HG03095 (cell line): ENCODE measurements at regions not wholly inside any gene's neighbourhood (a gene's known extent, or its start where the extent isn't known, plus 50 kb on each side); places are given as distances from the start of the nearest gene placed in this dataset.
"Not testable (repeated sequence)": the region's sequence is repeated elsewhere in the genome, so short reads cannot be mapped to it uniquely, and the experiment has no call there.

Experiments used
- ATAC-seq: cut with Tn5 transposase; IDR thresholded peaks from one replicate; pipeline ENCODE4 v1.9.1; 2021; ENCODE audit warnings: moderate library complexity; ENCODE audit not compliant: unreplicated experiment

DNA sequence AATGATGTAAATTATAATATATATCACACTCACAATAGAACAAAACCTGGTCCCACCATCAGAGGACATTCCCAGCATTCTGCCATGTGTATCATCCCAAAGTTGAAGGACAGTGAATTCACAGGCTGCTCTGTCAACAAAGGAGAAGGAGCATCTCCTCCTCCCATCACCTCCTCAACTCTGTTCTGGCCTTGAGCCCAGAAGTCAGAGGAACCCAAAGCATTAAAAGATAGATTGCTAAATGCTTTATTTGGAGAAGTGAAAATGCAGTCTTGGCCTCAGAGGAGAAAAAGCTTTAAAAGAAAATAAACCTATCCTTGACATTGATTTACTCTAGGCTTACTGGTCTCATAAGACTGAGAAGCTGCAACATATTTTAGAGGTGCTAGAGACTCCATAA is 268.8 kb upstream of the RASGEF1B start:
- ATAC-seq: no peak

DNA sequence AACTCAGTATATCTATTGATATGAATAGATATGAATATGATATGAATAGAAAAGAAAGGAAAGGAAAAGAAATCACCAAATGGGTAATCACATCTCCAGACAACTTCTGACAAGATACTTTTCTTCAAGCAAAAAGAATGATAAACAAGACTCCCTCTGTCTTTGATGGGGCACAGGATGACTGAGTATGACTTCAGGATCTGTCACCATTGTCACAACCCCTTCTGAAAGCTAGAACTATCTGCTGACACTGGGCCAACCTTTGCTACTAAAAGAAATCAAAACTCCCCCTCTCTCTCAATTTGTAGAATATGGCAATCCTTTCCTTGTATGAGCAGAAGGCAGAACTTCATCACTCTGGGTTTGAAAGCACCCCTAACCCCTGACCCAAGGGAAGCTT is 267.2 kb upstream of the RASGEF1B start:
- no peak for ATAC-seq

GRCh38 chr4:81737865-81738559 is 266.3 kb upstream of the RASGEF1B start:
- ATAC-seq: no peak

GRCh38 chr4:81736324-81736723 is 264.6 kb upstream of the RASGEF1B start:
- ATAC-seq: no peak

GRCh38 chr4:81732980-81733379 is 261.3 kb upstream of the RASGEF1B start:
- ATAC-seq: no peak

DNA sequence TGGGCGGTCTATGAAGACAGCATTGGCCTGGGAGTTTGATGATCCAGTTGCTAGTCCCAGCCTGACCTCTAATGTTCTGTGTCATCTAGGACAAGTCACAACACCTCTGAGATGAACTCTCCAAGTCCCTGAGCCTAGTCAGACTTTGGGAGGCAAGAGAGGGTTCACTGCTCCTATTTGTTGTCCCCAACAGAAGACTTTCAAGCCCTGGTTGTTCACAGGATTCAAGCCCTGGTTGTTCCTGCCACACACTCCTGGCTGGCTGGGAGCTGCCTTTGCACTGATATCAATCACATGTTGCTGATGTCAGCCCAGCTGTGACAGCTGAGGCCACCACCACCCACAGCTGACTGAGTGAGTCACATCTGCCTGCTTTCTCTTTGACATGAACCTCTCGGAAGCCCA is 253.2 kb upstream of the RASGEF1B start:
- peak; percentile 98 for ATAC-seq

GRCh38 chr4:81723927-81724587 is 252.3 kb upstream of the RASGEF1B start:
- no peak for ATAC-seq

GRCh38 chr4:81723019-81723884 is 251.5 kb upstream of the RASGEF1B start:
- no peak for ATAC-seq

DNA sequence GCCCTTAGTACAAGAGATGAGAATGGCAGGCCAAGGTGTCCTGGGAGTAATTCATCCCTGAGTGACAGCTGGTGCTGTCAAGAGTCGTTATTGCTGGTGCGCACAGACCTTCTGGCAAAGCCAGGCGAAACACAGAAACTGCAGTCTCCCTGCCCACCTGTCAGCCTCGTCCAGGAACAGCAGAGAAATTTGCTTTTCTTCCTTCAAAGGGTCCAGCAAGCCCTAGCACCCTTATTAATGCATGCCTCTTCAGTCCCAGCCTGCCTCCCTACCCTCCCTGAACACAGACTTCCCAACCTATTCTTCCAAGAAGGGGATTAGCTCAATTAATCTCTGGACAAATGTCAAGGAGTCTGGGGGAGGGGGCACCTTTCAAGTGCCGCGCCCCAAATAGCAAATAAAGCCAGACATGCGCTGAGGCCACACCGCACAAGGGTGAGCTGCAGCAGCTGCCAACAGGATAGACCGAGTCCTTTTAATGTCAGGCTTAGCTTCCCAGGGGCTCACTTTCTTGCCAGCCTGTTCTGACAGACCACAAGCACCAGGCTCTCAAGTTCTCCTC is 250.7 kb upstream of the RASGEF1B start:
- ATAC-seq: no peak

- no peak for ATAC-seq
Measured at GRCh38 chr4:81715757-81716156, 244.1 kb upstream of the RASGEF1B start.

- not testable (repeated sequence) for ATAC-seq
Measured at GRCh38 chr4:81715357-81715756, 243.7 kb upstream of the RASGEF1B start.

DNA sequence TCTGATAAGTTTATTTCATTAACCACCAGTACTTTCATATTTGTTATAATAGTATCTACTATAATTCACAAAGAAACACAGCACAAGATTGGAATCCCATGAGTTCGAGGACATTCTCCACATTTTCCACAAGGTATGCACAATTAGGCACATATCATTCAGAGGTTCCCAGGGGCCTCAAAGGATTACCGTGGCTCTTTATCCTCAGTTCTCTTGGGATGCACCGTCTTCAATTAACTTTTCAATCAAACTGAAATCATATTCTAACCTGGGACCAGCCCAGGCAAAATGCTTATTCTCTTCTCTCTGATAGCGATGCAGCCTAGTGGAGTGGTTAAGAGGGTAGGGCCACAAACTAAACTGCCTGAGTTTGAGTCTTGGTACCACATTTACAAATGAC is 242.6 kb upstream of the RASGEF1B start:
- ATAC-seq: no peak

DNA sequence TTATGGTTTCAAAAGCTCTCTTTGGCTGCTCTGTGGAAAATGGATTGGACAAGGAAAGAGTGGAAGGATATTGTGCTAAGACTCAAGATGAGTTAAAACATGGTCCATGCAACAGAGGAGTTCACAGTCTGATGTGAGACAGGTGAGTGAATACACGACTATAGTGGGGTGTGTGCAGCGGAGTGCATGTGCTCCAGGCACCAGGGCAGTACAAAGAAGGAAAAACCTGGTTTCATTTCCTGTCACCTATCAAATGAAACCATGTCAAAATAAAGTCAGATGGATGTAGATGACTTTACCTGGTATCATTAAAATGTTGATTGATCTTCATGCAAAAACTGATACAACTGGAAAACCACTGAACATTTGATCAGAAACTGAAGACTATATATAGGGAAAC is 241.0 kb upstream of the RASGEF1B start:
- ATAC-seq: no peak

DNA sequence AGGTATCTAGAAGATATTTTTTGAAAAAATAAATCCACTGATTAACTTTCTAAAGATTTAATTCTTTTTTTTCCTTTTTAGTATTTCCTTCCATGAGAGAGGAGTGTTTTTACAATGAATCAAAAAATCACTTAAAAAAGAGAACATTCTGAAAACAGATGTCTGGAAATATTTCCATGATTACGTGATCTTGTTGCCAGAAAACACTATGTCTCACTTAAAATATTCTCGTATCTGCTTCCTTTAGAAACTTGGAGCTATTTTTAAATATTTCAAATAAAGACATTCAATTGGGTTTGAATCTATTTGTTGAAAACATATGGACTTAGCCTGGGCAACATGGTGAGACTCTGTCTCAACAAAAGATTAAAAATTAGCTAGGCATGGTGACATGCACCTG is 232.8 kb upstream of the RASGEF1B start:
- no peak for ATAC-seq

DNA sequence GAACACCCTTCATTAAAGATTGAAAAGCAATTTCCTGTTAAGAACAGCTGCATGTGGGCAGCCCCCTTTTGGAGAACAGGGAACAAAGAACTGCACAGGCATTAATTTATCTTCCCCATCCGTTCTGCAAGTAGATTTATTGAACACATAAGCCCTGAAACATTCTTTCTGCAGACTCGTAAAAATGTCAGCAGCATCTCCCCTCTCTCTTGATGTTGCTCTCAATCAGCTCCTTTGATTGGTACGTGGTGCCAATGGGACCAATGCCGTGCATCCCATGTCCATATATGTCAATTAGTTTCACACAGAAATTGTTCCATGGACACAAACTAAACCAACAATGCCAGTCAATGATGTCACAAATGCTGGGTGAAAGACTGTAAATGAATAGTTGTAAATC is 228.5 kb upstream of the RASGEF1B start:
- ATAC-seq: no peak

GRCh38 chr4:81698538-81699296 is 227.0 kb upstream of the RASGEF1B start:
- no peak for ATAC-seq

DNA sequence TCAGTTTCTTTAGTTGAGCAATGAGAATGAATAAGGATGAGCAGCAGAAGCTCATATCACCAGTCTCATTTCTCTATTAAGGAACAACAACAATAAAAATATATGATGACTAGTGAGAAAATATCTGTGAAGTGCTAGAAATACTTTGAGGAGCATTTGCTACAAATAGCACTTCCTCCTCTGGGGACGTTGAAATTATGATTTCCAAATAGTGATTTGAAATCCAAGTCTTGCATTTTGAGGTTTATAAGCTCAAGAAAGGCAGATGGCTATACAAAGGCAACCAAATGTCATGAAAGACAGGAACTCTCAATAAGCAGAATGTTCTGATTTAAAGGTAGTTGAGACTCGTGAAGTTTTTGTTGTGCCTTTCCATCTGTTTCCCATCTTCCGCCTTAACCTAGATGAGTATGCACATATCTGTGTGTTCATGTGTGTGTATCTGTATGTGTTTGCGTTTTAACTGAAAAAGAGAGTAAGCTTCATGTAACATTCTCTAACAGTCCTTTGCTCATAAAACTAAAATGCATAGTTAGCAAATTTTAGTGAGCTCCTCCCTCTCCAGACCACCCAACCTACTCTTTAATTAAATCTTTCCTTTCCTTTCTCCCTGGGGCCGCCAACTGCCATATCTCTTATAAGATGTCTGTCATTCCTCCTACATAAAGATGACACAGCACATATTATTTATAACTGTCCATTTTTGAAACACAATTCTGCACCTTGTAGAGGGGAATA is 222.6 kb upstream of the RASGEF1B start:
- ATAC-seq: no peak

DNA sequence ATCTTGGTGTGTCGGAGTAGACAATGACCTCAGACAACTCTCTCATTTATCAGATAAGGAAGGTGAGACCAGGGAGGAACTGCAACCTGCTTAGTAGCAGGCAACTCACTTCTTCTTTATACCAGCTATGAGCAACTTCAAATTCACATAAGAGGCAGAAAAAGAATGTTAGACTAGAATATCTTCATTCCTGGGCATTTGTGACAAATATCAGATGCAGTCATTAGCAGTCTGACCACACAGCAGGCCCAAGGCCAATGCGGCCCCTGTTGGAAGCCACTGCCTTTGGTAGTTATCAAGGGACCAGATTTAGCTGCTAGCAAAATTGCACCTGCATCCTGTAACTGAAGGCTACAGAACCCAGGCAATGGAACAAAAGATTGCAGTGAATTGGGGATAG is 219.2 kb upstream of the RASGEF1B start:
- no peak for ATAC-seq

DNA sequence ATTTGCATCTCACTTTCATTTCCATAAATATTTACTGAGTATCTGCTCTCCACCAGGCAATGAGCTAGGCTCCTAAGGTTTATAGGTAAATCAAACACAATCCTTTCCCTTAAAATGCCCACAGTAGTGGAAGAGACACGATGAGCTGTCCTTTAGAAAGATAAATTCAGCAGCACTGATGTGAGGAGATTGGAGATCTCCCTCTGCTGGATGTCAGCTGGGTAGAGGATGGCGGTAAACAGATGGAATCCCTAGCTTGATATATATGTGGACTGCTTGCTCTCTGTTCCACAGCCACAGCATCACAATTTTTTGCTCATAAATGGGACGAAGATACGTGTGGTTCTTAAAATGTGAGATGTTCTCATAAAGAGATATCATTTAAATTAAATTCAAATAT is 216.4 kb upstream of the RASGEF1B start:
- ATAC-seq: no peak

DNA sequence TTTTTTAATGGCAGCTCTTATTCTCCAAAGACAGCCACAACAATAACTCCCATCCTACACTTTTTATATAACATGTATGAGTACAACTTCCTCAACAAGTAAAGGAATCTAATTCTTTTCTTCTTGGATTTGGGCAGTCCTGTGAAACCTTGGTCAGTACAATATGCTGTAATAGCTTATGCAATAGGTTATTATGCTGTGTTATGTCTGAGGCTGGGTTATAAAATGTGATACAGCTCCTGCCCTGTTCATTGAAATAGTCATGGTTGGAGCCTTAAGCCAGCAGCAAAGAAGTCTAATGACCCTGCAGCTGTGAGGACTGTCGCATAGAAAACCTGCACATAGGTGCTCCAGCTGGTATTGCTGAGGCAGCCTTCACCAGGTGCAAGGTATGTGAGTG is 215.8 kb upstream of the RASGEF1B start:
- ATAC-seq: no peak
